Endothelial cell of umbilical vein (primary cell): ENCODE measurements at regions not wholly inside any gene's neighbourhood (a gene's known extent, or its start where the extent isn't known, plus 50 kb on each side); places are given as distances from the start of the nearest gene placed in this dataset.

Source experiments
- CTCF ChIP-seq, 2 donors: IDR thresholded peaks; 1 replicate in 1 of 2; 2 replicates in 1 of 2; pipeline ENCODE4 v1.5.1; 2011; ENCODE audit warnings: low read length in 2 of 2, mild to moderate bottlenecking in 2 of 2, moderate library complexity in 2 of 2, control low read depth in 1 of 2, inconsistent platforms in 1 of 2, low read depth in 1 of 2; ENCODE audit not compliant: insufficient read depth in 1 of 2; ENCODE audit errors: extremely low read depth in 1 of 2
- FOS ChIP-seq: IDR thresholded peaks from 2 replicates; pipeline ENCODE4 v1.6.1; 2011; ENCODE audit warnings: mild to moderate bottlenecking, low read length, moderate library complexity, borderline replicate concordance; ENCODE audit not compliant: insufficient read depth
- POLR2A ChIP-seq: IDR thresholded peaks from 2 replicates; pipeline ENCODE4 v1.6.1; 2012; ENCODE audit warnings: low read depth, mild to moderate bottlenecking, control low read depth, low read length

GRCh38 chr12:69091442-69092017 is 147.8 kb upstream of the CPSF6 start:
- TF ChIP-seq CTCF (IDR thresholded peaks at IDR 0.05; ENCODE audit: extremely low read depth in 1 of 2, insufficient read depth in 1 of 2, low read depth in 1 of 2, low read length in 2 of 2) (no peak), POLR2A (no peak), FOS (no peak)
